GM12891 (cell line): ENCODE measurements at regions not wholly inside any gene's neighbourhood (a gene's known extent, or its start where the extent isn't known, plus 50 kb on each side); places are given as distances from the start of the nearest gene placed in this dataset.
A peak's percentile ranks its signal among the peaks of the same experiment; 100 is the strongest.

Source experiments
- DNase-seq: peaks from one replicate; pipeline ENCODE4 v3.0.0; 2011; ENCODE audit warnings: low spot score; ENCODE audit not compliant: insufficient read length
- FAIRE-seq: peaks from 2 replicates; lab custom pipeline; 2011; peaks lifted over from hg19 to GRCh38; lab: Jason Lieb, UNC
- PAX5 ChIP-seq: IDR thresholded peaks from 2 replicates; pipeline ENCODE4 v1.6.1; 2011; ENCODE audit warnings: low read length, moderate library complexity, mild to moderate bottlenecking; ENCODE audit not compliant: insufficient read depth, severe bottlenecking
- POLR2A ChIP-seq: IDR thresholded peaks from 2 replicates; pipeline ENCODE4 v1.6.1; 2011; ENCODE audit warnings: low read depth, low read length, control low read depth
- POLR2AphosphoS5 ChIP-seq: IDR thresholded peaks from 2 replicates; pipeline ENCODE4 v1.6.1; 2011; ENCODE audit warnings: low read depth, low read length, control low read depth
- POU2F2 ChIP-seq: IDR thresholded peaks from 2 replicates; pipeline ENCODE4 v1.6.1; 2011; ENCODE audit warnings: low read depth, mild to moderate bottlenecking, control low read depth, low read length, moderate library complexity
- SPI1 ChIP-seq: IDR thresholded peaks from 2 replicates; pipeline ENCODE4 v1.6.1; 2011; ENCODE audit warnings: low read depth, low read length, control low read depth
- TAF1 ChIP-seq: IDR thresholded peaks from 2 replicates; pipeline ENCODE4 v1.6.1; 2011; ENCODE audit warnings: low read depth, low read length, control low read depth

GRCh38 chr12:132439333-132439904 is 50.5 kb upstream of the FBRSL1 start:
- FAIRE-seq (no peak), DNase-seq (no peak)
- TF ChIP-seq POLR2A: no peak
- TF ChIP-seq PAX5: no peak
- no peak for TF ChIP-seq POU2F2

DNA sequence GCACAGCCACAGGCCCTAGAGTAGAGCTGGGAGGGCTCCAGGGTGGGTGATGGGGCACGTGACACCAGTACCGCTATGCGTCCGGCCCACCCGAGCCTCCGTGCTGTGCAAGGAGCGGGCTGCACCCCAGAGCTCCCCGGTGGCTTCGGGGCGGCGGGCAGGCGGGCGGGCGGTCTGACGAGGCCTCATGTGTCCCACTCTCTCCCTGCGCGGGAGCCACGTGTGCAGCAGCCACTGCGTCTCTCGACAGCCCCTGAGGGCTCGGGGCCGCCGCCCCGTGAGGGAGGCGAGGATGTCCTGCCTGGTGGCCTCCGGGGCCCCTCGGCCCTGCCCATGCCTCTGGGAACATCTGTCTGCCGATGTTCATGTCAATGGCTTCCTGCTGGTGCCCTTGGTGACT is 51.2 kb upstream of the FBRSL1 start:
- no peak for FAIRE-seq
- TF ChIP-seq PAX5 (no peak), POLR2A (no peak), SPI1 (no peak), TAF1 (no peak), POLR2AphosphoS5 (no peak), POU2F2 (no peak)
- no peak for DNase-seq

- TF ChIP-seq POLR2AphosphoS5: no peak
- TF ChIP-seq SPI1: no peak
- no peak for TF ChIP-seq POLR2A
- no peak for TF ChIP-seq TAF1
- TF ChIP-seq POU2F2: no peak
- TF ChIP-seq PAX5: no peak
- DNase-seq: no peak
- no peak for FAIRE-seq
These were observed 51.8 kb upstream of the FBRSL1 start for GRCh38 chr12:132437943-132438700.

DNA sequence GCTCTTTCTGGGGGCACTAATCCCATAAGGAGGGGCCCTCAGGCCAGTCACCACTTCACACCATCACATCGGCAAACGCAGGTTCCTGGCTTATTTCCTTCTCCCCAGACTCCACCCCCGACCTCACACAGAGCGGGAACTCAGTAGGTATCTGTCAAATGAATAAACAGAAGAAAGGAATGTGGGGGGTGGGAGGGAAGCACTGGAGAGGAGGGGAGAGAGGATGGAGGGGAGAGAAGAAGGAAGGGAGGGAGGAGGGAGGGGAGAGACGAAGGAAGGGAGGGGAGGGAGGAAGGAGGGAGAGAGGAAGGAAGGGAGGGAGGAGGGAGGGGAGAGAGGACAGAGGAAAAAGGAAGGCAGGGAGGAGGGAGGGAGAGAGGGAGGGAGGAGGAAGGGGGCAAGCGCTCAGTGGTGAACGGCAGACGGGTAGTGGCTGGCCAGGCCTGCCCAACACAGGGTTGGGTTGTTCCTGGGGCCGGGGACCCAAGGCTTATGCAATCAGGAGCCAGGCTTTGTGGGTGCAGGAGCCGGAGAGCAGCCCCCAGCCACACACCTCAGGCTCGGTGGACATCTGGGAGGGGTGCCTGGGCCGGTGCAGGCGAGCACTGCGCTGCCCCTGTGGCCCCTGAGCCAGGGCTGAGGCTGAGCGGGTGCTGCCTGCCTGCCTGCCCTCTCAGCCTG is 52.6 kb upstream of the FBRSL1 start:
- no peak for TF ChIP-seq POU2F2
- no peak for TF ChIP-seq POLR2A
- TF ChIP-seq PAX5: no peak
- no peak for TF ChIP-seq SPI1
- no peak for TF ChIP-seq TAF1
- no peak for TF ChIP-seq POLR2AphosphoS5
- FAIRE-seq (no peak), DNase-seq (no peak)

DNA sequence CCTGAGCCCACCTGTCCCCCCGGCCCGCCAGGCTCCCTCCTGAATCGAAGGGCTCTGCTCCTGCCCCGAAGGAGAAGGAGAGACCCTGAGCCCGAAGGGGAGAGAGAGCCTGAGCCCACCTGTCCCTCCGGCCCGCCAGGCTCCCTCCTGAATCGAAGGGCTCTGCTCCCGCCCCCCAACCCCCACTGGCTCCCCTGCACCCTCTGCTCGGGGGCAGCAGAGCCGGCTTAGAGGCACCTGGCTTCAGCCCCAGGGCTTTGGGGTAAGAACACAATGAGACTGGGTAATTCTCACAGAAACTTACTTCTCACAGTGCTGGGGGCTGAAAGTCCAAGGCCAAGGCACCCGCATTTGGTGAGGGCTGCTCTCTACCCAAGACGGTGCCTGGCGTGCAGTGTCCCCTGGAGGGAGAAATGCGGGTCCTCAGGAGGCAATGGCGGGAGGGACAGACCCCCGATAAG is 53.1 kb upstream of the FBRSL1 start:
- FAIRE-seq (no peak), DNase-seq (no peak)
- TF ChIP-seq POU2F2 (no peak), SPI1 (no peak), TAF1 (no peak), POLR2AphosphoS5 (no peak), POLR2A (no peak), PAX5 (no peak)

DNA sequence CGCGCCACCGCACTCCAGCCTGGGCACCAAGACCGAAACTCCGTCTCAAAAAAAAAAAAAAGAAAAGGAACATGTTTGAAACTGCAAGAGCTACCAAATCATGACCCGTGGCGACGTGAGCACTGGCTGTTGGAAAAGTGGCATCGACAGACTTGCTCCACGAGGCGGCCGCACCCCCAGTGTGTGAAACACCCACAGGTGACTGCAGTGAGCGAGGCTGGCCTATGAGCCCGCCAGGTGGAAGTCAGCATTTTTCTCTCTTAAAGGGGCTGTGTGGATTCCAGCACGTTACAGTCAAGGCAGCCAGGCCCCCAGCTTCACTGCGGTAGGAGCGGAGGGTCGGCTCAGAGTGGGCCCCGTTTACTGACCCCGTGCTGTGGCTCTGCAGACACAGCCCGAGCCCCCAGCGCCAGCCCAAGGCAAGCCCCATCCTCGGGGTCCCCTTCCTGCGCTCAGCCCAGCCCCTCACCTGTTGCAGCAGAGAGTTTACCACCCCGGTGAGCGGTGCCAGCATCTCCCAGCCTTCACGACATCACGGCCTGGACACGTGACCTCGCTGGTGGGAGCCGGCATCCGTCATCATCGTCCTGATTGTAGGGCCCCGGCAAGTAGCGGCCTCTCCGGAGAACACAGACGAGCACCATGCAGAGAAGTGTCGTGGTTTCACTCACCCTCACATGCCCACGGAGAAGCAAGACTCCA is 54.3 kb upstream of the FBRSL1 start:
- FAIRE-seq (no peak), DNase-seq (no peak)
- TF ChIP-seq SPI1 (no peak), PAX5 (no peak), POU2F2 (no peak), POLR2A (no peak), POLR2AphosphoS5 (no peak), TAF1 (no peak)

DNA sequence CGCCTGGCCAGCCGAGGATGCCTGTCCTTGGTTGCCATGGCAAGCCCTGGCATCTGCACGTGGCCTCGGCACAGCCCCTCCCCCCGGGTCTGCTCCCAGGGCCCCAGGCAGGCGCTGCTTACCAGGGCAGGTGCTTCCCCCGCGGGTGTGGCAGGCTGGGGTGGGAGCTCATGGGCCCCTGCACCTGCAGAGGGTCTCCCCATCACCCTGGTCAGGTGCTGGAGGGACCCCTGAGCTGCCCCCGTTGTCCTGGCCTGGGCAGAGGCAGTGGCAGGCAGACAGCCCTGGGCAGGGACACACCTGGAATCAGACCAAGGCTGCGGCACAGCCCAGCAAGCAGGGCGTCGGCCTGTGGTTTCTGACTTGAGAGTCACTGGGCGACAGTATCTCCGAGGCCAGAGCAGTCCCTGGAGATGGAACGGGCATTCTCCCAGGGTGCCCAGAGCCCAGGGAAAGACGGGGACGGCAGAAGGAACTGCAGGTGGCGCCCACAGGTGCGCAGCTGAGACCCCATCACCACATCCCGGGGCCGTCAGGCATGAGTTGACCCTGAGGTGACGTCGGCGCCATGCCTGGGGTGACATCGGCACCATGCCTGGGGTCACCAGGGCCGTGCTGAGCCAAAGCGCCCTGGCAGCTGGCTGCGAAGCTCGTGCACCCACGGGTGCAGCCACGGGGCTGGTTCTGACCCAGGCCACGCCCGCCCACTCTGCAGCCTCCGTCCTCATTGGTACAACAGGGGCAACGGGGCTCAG is 56.1 kb upstream of the FBRSL1 start:
- TF ChIP-seq TAF1 (no peak), POU2F2 (no peak), PAX5 (no peak), SPI1 (no peak), POLR2AphosphoS5 (no peak), POLR2A (no peak)
- no peak for DNase-seq
- peak; percentile 50 for FAIRE-seq

DNA sequence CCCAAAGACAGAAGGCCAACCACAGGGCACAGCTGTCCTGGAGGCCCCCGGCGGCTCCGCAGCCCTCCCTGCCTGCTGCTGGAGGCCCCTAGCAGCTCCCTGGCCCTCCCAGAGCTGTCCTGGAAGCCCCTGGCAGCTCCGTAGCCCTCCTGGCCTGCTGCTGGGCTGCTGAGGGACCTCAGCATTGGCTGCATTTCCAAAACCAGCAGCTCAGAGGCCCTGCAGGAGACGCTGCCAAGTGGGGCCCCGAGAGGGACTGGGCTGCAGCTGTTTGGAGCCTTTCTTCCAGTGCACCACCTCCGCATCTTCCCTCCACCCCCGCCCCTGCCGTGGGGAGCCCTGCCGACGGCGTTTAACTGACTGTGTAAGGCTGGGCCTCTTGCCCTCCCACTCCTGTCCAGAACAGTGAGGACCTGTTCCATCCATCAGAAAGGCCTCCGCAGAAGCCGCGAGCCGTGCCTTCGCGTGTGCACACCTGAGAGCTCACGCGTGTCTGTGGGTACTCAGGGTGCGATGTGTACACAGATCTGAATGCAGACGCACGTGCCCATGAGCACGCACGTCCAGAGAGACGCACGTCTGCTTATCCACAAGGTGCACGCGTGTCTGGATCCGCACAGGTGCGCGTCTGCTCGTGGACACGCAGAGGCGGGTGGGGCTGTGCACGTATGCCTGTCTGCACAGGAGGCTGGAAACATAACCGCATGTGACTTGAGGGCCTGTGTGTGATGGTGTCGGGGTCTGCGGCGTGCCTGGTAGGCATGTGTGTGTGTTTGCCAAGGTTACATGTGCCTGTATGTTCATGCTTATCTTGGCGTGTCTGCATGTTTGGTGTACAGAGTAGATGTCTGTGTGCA is 57.0 kb upstream of the FBRSL1 start:
- no peak for DNase-seq
- TF ChIP-seq POLR2A: no peak
- no peak for TF ChIP-seq TAF1
- no peak for TF ChIP-seq PAX5
- TF ChIP-seq POLR2AphosphoS5: no peak
- TF ChIP-seq POU2F2: no peak
- no peak for TF ChIP-seq SPI1
- no peak for FAIRE-seq
